Right atrium auricular region (tissue), 2 donors: ENCODE measurements at regions not wholly inside any gene's neighbourhood (a gene's known extent, or its start where the extent isn't known, plus 50 kb on each side); places are given as distances from the start of the nearest gene placed in this dataset.
A peak's percentile ranks its signal among the peaks of the same experiment; 100 is the strongest.
"Not testable (repeated sequence)": the region's sequence is repeated elsewhere in the genome, so short reads cannot be mapped to it uniquely, and the experiment has no call there.

ENCODE experiments used
- DNase-seq: peaks from one replicate; pipeline ENCODE4 v3.0.0-alpha.2; 2019; ENCODE audit warnings: low spot score
- H3K27ac ChIP-seq, 2 donors: fragments of 200-600 bp; sonication (generic); 1 replicate in 1 of 2; 2 replicates in 1 of 2; pipeline ENCODE4 v1.5.1; 2016 to 2019
- H3K27me3 ChIP-seq, 2 donors: fragments of 200-600 bp; sonication (generic); one replicate each; pipeline versions ENCODE4 v1.5.1 to v1.6.0; 2017 to 2019
- H3K36me3 ChIP-seq: fragments of 200-600 bp; sonication (generic); one replicate; pipeline ENCODE4 v1.5.1; 2016
- H3K4me1 ChIP-seq, 2 donors: fragments of 200-600 bp; sonication (generic); one replicate each; pipeline versions ENCODE4 v1.5.1 to v1.6.0; 2017 to 2019
- H3K4me3 ChIP-seq, 2 donors: fragments of 200-600 bp; sonication (generic); 1 replicate in 1 of 2; 2 replicates in 1 of 2; pipeline ENCODE4 v1.5.1; 2017 to 2019; ENCODE audit warnings: mild to moderate bottlenecking in 1 of 2, moderate library complexity in 1 of 2
- H3K9me3 ChIP-seq, 2 donors: fragments of 200-600 bp; sonication (generic); one replicate each; pipeline ENCODE4 v1.5.1; 2019
- TF ChIP-seq, protein P1 (sequence below), 2 donors: fragments of 200-600 bp; sonication (generic); IDR thresholded peaks; one replicate each; pipeline ENCODE4 v1.5.1; 2019; ENCODE audit warnings: antibody characterized with exemption in 2 of 2

DNA sequence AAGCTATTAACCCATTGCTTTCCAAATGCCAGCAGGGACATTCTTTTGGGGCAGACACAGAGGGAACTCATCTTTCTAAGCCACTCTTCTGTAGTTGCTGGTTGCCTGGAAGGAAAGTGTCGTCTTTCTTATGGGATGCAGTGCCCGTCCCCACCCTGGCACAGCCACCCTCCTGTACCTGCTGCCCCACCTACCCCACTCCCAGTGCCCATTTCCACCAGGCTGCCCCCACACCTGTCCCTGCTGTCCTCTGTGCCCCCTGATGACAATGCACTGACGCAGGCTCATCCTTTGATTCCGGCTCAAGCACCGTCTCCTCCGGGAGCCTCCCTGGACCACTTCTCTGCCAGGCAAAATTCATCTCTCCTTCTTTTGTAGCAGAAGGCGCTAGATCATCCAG, 190.4 kb upstream of the CDH5 start:
- H3K27ac ChIP-seq = no peak overlapping the region
- peaks cover 0 to 5% of the 10 kb centered on the region in 2 donors for H3K9me3 ChIP-seq
- DNase-seq = no peak
- TF ChIP-seq, protein P1, sequence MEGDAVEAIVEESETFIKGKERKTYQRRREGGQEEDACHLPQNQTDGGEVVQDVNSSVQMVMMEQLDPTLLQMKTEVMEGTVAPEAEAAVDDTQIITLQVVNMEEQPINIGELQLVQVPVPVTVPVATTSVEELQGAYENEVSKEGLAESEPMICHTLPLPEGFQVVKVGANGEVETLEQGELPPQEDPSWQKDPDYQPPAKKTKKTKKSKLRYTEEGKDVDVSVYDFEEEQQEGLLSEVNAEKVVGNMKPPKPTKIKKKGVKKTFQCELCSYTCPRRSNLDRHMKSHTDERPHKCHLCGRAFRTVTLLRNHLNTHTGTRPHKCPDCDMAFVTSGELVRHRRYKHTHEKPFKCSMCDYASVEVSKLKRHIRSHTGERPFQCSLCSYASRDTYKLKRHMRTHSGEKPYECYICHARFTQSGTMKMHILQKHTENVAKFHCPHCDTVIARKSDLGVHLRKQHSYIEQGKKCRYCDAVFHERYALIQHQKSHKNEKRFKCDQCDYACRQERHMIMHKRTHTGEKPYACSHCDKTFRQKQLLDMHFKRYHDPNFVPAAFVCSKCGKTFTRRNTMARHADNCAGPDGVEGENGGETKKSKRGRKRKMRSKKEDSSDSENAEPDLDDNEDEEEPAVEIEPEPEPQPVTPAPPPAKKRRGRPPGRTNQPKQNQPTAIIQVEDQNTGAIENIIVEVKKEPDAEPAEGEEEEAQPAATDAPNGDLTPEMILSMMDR (IDR thresholded peaks at IDR 0.05) = no peak
- no peaks in the 10 kb centered on the region for H3K4me1 ChIP-seq
- no peaks in the 10 kb centered on the region for H3K36me3 ChIP-seq
- no peak overlapping the region for H3K4me3 ChIP-seq
- no peaks in the 10 kb centered on the region for H3K27me3 ChIP-seq

DNA sequence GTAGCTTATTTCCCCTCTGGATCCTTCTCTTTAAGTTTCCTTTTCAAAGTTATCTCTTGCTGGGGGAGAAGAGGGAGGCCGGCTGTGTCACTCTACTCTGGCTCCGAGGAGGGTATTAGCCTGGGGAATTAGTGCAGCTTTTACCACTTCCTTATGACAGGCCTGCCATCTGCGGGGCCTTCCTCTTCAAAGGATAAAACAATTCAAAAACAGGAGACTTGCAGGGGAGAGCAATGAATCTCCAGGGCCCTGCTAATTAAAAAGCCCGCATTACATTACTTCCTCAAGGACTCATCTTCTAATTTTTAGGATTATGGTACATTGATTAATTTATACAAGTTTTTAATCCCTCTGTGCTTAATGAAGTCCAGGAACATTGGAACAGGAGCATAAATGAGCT, 190.9 kb upstream of the CDH5 start:
- peaks cover 0 to 5% of the 10 kb centered on the region in 2 donors for H3K9me3 ChIP-seq
- no peak overlapping the region for H3K27ac ChIP-seq
- H3K4me3 ChIP-seq = no peak overlapping the region
- H3K4me1 ChIP-seq = no peaks in the 10 kb centered on the region
- H3K36me3 ChIP-seq = no peaks in the 10 kb centered on the region
- H3K27me3 ChIP-seq = no peaks in the 10 kb centered on the region
- TF ChIP-seq, protein P1 (IDR thresholded peaks at IDR 0.05) = no peak
- DNase-seq = no peak

GRCh38 chr16:66175058-66175457, 191.4 kb upstream of the CDH5 start:
- H3K27me3 ChIP-seq = no peaks in the 10 kb centered on the region
- H3K4me1 ChIP-seq = no peaks in the 10 kb centered on the region
- H3K36me3 ChIP-seq = no peaks in the 10 kb centered on the region
- DNase-seq = peak; percentile 48
- peaks cover 0 to 5% of the 10 kb centered on the region in 2 donors for H3K9me3 ChIP-seq
- no peak overlapping the region for H3K27ac ChIP-seq
- no peak overlapping the region for H3K4me3 ChIP-seq
- TF ChIP-seq, protein P1 (IDR thresholded peaks at IDR 0.05) = no peak

DNA sequence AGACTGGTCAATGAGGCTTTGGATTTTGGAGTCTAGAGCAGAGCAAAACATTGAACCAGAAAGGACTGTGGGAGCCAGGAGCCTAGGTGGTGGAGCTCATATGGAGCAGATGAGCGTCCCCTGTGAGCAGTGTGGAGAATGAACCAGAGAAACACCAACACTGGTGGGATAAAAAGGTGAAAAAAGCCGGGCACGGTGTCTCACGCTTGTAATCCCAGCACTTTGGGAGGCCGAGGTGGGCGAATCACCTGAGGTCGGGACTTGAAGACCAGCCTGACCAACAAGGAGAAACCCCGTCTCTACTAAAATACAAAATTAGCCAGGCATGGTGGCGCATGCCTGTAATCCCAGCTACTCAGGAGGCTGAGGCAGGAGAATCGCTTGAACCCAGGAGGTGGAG, 192.7 kb upstream of the CDH5 start:
- not testable (repeated sequence) for H3K27me3 ChIP-seq, H3K9me3 ChIP-seq, H3K4me1 ChIP-seq, H3K4me3 ChIP-seq, H3K36me3 ChIP-seq, H3K27ac ChIP-seq
- peak; percentile 43 for DNase-seq

GRCh38 chr16:66173181-66173580, 193.3 kb upstream of the CDH5 start:
- not testable (repeated sequence) for DNase-seq, H3K36me3 ChIP-seq, H3K4me1 ChIP-seq, H3K27ac ChIP-seq, H3K27me3 ChIP-seq, H3K9me3 ChIP-seq, H3K4me3 ChIP-seq

GRCh38 chr16:66172463-66172862, 194.0 kb upstream of the CDH5 start:
- H3K36me3 ChIP-seq = no peaks in the 10 kb centered on the region

DNA sequence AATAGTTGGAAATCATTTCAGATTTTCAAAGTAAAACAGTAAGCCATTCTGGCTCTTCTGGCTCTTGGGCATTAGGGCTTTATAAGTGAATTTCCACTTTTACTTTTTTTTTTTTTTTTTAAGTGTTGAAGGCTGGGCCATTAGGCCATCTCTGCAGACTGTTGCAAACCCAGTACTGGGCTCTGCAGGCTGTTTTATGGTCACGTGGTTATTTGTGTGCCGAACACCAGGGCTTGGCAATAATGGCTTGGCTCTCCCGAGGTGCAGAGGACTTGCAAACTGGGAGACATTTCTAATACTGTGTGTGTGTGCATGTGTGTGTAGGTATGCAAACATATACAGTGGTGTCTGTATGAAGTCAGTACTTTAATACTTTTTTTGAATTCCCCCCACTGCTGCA, 194.9 kb upstream of the CDH5 start:
- DNase-seq = no peak
- Histone ChIP-seq H3K4me1 (no peaks in the 10 kb centered on the region), H3K4me3 (no peak overlapping the region), H3K27ac (no peak overlapping the region), H3K36me3 (no peaks in the 10 kb centered on the region), H3K27me3 (no peaks in the 10 kb centered on the region), H3K9me3 (peaks cover 0 to 7% of the 10 kb centered on the region in 2 donors)
- TF ChIP-seq, protein P1 (IDR thresholded peaks at IDR 0.05) = no peak

More at GRCh38 chr16:66172463-66172862, 194.0 kb upstream of the CDH5 start:
- Histone ChIP-seq H3K27ac (no peak overlapping the region), H3K9me3 (no peaks in the 10 kb centered on the region), H3K4me3 (no peak overlapping the region), H3K4me1 (no peaks in the 10 kb centered on the region), H3K27me3 (no peaks in the 10 kb centered on the region)
- TF ChIP-seq, protein P1 (IDR thresholded peaks at IDR 0.05) = no peak
- no peak for DNase-seq
